ENCODE measurements at regions not wholly inside any gene's neighbourhood (a gene's known extent, or its start where the extent isn't known, plus 50 kb on each side); places are given as distances from the start of the nearest gene placed in this dataset.

DNA sequence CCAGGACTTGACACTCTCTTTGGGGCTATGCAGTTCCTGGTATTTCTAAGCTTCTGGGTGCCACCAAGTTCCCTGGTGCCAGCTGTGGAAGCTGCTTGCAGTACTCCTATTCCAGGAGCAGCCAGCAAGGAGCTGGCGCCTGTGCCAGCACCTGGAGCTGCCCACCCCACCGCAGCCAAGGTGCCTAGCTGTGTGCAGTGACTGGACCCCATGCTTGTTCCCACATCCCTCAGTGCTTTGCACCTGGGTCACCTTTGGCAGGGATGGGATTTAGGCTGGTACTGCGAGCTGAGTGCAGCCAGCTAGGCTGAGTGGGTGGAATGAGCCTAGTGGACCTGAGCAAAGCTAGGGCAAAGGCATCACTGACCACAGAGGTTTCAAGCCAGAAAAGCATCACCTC is 1674.9 kb downstream of the HACE1 start:
- TF ChIP-seq, protein P1, sequence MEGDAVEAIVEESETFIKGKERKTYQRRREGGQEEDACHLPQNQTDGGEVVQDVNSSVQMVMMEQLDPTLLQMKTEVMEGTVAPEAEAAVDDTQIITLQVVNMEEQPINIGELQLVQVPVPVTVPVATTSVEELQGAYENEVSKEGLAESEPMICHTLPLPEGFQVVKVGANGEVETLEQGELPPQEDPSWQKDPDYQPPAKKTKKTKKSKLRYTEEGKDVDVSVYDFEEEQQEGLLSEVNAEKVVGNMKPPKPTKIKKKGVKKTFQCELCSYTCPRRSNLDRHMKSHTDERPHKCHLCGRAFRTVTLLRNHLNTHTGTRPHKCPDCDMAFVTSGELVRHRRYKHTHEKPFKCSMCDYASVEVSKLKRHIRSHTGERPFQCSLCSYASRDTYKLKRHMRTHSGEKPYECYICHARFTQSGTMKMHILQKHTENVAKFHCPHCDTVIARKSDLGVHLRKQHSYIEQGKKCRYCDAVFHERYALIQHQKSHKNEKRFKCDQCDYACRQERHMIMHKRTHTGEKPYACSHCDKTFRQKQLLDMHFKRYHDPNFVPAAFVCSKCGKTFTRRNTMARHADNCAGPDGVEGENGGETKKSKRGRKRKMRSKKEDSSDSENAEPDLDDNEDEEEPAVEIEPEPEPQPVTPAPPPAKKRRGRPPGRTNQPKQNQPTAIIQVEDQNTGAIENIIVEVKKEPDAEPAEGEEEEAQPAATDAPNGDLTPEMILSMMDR (IDR thresholded peaks at IDR 0.05), result no peak
- no peak for TF ChIP-seq POLR2A (IDR thresholded peaks at IDR 0.05)

Data from testis (tissue), 2 donors.